ENCODE measurements at regions not wholly inside any gene's neighbourhood (a gene's known extent, or its start where the extent isn't known, plus 50 kb on each side); places are given as distances from the start of the nearest gene placed in this dataset.

DNA sequence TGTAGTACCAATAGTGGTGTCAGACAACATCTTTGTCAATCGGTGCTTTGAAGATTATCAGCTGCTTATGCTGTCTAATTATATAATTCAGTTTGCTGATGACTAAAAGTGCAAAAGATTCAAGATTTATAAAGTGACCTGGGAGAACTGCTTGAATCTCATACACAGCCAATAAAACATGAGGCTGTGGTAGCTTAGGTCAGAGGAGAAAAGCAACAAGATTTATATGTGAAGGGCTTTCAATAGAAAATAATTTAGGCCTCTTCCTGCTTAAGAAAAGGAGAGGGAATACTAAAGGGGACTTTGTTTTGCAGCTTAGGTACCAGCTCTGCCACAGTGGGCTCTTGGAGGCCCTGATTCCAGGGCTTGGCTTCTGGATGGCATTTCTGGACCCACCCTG lies 111.0 kb upstream of the MAD2L1 start:
- no peaks in the 10 kb centered on the region for H3K9me3 ChIP-seq (ENCODE audit: low read depth, low read length, poor library complexity, severe bottlenecking)
- ChIA-PET POLR2A (ENCODE audit: low non-redundant PET) (no interaction called here), CTCF (no interaction called here)
- intact Hi-C loops (cut with micrococcal nuclease; ENCODE audit: unreplicated experiment): no loop called here
- no peaks in the 10 kb centered on the region for H3K27me3 ChIP-seq (replicated peaks; ENCODE audit: insufficient read depth, low read depth, low read length, poor library complexity)
- no peaks in the 10 kb centered on the region for H3K36me3 ChIP-seq (ENCODE audit: insufficient read depth, low read length, poor library complexity, severe bottlenecking)
- no peak overlapping the region for H3K4me3 ChIP-seq (ENCODE audit: low read depth, low read length, poor library complexity, severe bottlenecking)
- H3K27ac ChIP-seq (ENCODE audit: low read depth, low read length, poor library complexity, severe bottlenecking): no peak overlapping the region
- no peaks in the 10 kb centered on the region for H3K4me1 ChIP-seq (ENCODE audit: insufficient read depth, low read length, poor library complexity, severe bottlenecking)
- DNase-seq (ENCODE audit: low spot score): no peak
- no peak for TF ChIP-seq EZH2 (IDR thresholded peaks at IDR 0.05; ENCODE audit: borderline replicate concordance, low read depth, low read length, poor library complexity, severe bottlenecking)
- TF ChIP-seq, protein P1, sequence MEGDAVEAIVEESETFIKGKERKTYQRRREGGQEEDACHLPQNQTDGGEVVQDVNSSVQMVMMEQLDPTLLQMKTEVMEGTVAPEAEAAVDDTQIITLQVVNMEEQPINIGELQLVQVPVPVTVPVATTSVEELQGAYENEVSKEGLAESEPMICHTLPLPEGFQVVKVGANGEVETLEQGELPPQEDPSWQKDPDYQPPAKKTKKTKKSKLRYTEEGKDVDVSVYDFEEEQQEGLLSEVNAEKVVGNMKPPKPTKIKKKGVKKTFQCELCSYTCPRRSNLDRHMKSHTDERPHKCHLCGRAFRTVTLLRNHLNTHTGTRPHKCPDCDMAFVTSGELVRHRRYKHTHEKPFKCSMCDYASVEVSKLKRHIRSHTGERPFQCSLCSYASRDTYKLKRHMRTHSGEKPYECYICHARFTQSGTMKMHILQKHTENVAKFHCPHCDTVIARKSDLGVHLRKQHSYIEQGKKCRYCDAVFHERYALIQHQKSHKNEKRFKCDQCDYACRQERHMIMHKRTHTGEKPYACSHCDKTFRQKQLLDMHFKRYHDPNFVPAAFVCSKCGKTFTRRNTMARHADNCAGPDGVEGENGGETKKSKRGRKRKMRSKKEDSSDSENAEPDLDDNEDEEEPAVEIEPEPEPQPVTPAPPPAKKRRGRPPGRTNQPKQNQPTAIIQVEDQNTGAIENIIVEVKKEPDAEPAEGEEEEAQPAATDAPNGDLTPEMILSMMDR (conservative IDR thresholded peaks at IDR 0.05; ENCODE audit: low read depth, low read length): no peak
- BruUV-seq (replicated peaks): no TSS peak

DNA sequence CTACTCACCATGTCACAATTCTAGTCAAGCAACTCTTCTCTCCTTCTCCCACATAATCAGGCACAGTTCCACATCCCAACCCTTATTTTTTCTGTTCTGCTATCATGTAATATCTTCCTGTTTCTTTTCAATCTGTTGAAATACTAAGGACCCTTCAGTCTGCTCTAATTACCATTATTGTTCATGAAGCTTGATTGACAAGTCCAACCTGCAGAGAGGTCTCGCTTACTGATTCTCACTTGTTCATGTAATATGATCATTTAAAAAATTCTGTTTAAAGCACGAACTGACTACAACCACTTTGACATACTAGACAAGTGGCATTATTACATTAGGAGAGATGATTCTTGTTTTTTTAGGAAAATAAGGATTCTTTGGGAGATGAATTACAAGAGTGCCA lies 108.6 kb upstream of the MAD2L1 start:
- Histone ChIP-seq H3K9me3 (ENCODE audit: low read depth, low read length, poor library complexity, severe bottlenecking) (no peaks in the 10 kb centered on the region), H3K27ac (ENCODE audit: low read depth, low read length, poor library complexity, severe bottlenecking) (no peak overlapping the region), H3K4me1 (ENCODE audit: insufficient read depth, low read length, poor library complexity, severe bottlenecking) (no peaks in the 10 kb centered on the region), H3K4me3 (ENCODE audit: low read depth, low read length, poor library complexity, severe bottlenecking) (no peak overlapping the region), H3K27me3 (replicated peaks; ENCODE audit: insufficient read depth, low read depth, low read length, poor library complexity) (no peaks in the 10 kb centered on the region), H3K36me3 (ENCODE audit: insufficient read depth, low read length, poor library complexity, severe bottlenecking) (no peaks in the 10 kb centered on the region)
- DNase-seq (ENCODE audit: low spot score): no peak
- ChIA-PET CTCF (no interaction called here), POLR2A (ENCODE audit: low non-redundant PET) (no interaction called here)
- TF ChIP-seq, protein P1 (conservative IDR thresholded peaks at IDR 0.05; ENCODE audit: low read depth, low read length): no peak
- no peak for TF ChIP-seq EZH2 (IDR thresholded peaks at IDR 0.05; ENCODE audit: borderline replicate concordance, low read depth, low read length, poor library complexity, severe bottlenecking)
- BruUV-seq (replicated peaks): no TSS peak
- intact Hi-C loops (cut with micrococcal nuclease; ENCODE audit: unreplicated experiment): no loop called here

DNA sequence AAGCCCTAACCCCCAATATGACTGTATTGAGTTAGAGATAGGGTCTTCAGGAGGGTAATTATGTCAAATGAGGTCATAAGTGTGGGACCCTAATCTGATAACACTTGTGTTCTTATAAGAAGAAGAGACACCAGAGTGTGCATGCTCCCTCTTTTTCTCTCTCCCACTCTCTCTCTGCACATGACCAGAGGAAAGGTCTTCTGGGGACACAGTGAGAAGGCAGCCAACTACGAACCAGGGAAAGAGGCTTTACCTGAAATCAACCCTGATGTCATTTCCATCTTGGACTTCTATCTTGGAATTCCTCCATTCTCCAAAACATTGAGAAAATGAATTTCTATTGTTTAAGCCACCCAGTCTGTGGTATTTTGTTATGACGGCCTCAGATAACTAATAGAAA lies 97.2 kb upstream of the MAD2L1 start:
- Histone ChIP-seq H3K9me3 (ENCODE audit: low read depth, low read length, poor library complexity, severe bottlenecking) (no peaks in the 10 kb centered on the region), H3K36me3 (ENCODE audit: insufficient read depth, low read length, poor library complexity, severe bottlenecking) (no peaks in the 10 kb centered on the region), H3K4me1 (ENCODE audit: insufficient read depth, low read length, poor library complexity, severe bottlenecking) (no peaks in the 10 kb centered on the region), H3K4me3 (ENCODE audit: low read depth, low read length, poor library complexity, severe bottlenecking) (no peak overlapping the region), H3K27me3 (replicated peaks; ENCODE audit: insufficient read depth, low read depth, low read length, poor library complexity) (no peaks in the 10 kb centered on the region), H3K27ac (ENCODE audit: low read depth, low read length, poor library complexity, severe bottlenecking) (no peak overlapping the region)
- CTCF ChIA-PET: no interaction called here
- TF ChIP-seq EZH2 (IDR thresholded peaks at IDR 0.05; ENCODE audit: borderline replicate concordance, low read depth, low read length, poor library complexity, severe bottlenecking): no peak
- TF ChIP-seq, protein P1 (conservative IDR thresholded peaks at IDR 0.05; ENCODE audit: low read depth, low read length): no peak
- intact Hi-C loops (cut with micrococcal nuclease; ENCODE audit: unreplicated experiment): no loop called here
- no peak for DNase-seq (ENCODE audit: low spot score)
- no TSS peak for BruUV-seq (replicated peaks)
- POLR2A ChIA-PET (ENCODE audit: low non-redundant PET): no interaction called here
